NCI-H82 (cell line): ENCODE measurements at regions not wholly inside any gene's neighbourhood (a gene's known extent, or its start where the extent isn't known, plus 50 kb on each side); places are given as distances from the start of the nearest gene placed in this dataset.
"Not testable (repeated sequence)": the region's sequence is repeated elsewhere in the genome, so short reads cannot be mapped to it uniquely, and the experiment has no call there.

Source experiments
- DNase-seq: peaks from one replicate; lab custom pipeline; 2025; lab: John Stamatoyannopoulos, UW

- DNase-seq = peak; percentile 46
Observed at GRCh38 chr13:58620176-58620575, 988.6 kb downstream of the PCDH17 start.

DNA sequence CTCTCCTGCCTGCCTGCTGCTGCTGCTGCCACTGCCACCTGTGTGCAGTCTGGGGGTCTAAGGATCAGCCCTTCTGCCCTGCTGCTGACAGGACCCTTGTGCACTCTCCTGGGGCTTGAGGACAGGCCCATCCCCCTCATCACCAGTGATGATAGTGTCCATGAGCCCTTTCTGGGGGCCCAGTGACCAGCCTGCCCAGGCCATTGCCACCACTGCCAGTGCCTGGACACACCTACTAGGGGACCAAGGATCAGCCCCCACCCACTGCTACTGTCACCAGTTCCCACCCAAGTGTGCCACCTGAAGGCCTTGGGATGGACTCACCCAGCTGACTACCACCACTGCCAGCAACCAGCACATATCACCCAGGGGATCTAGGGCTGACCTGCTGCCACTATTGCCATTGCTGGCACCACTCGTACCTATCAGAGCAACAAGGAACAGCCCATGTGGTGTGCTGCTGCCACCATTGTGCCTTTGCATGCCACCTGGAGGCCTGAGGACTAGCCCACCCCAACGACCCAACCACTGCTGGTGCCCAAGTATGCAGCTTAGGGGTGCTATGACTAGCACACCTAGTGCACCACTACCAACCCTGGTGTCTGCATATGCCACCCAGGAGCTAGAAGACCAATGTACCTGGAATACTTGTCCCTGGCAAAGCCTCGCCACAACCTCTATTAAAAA is 994.3 kb downstream of the PCDH17 start:
- DNase-seq = no peak

DNA sequence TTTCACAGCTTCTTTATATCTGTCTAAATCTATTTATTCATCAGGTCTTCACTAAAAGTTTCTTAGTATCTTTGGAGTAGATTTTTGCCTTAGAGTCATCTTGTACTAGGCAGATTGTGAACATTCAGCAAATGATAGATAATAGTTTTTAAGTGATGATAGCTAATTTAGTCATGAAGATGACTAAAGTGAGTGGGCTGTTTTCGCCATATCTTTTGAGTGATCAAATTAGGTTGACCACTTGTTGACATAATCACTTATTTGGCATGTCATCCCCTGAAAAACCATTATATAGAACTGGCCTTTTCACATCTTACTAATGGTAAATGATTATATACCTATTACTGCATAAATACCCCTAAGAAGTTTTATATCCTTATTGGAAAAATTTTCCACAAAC is 999.2 kb downstream of the PCDH17 start:
- no peak for DNase-seq

GRCh38 chr13:58633226-58633625 is 1001.7 kb downstream of the PCDH17 start:
- no peak for DNase-seq

GRCh38 chr13:58655086-58655485 is 1023.5 kb downstream of the PCDH17 start:
- no peak for DNase-seq

DNA sequence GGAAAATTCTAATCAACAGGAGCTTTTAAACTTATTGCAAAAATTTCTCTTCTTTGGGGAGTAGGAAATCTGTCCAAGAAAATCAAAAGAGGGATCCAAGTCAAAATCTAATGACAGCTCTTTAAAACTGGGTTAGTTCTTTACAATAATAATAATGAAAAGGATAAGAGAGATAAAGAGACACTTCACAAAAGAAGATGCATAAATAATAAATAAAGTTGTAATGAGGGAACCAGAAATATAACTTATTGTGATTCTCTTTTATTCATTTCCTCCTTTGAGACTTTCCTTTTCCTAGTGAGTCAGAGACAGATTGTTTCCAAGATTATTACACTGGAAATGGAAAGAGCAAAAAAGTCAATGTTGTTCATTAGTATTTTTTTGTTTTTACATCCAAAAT is 1029.3 kb downstream of the PCDH17 start:
- no peak for DNase-seq

DNA sequence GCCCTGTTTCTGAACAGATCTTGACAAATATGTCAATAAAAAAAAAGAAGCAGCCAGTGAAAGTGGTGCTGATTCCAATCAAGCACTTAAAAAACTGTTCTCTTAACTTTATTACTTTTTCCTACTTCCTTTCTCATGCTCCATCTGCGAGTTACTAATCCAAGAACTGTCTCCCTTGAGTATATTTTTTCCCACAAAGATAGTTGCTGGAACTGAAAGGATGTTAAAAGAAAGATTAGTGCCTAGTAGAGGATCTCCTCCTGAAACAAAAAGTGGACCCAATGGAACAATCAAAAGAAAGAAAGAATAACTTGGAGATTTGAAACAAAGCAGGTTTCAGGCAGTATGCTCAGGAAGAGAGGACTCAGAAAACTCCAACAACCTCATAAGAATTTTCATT is 1034.8 kb downstream of the PCDH17 start:
- DNase-seq = no peak

DNA sequence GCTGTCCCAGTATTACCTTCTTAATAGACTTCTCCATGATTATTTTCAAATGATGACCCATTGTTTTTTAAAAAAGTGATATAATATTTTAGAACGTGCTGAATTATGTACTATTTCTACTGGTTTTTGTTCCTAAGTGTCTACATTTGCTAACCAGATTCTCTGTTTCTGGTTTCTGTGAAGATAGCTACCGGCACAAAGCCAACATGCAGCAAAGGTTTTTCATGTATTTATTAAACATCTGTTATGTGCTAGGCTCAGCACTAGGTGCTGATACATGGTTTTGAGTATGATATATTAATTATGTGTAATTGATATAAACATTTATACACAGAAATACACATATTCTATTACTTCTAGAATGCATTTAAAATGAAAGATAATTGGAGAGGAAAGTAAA is 1035.6 kb downstream of the PCDH17 start:
- DNase-seq = no peak

DNA sequence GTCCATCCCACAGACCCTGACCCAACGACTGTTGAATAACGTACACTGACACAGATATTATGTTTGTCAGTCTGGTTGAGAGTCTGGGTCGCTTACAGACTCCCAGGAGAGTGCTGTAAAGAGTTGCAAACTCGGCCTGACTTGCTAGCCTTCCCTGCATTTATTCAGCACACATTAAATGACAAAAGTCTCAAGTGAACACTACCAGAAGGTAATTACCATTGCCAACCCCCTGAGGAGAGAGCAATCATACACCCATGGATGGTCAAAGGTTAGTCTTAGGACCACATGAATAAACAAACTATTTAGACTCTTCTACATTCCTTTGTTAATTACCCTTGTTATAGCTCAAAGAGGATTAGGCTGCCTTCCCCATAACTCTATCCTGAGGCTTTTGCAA is 1048.6 kb downstream of the PCDH17 start:
- DNase-seq = no peak

DNA sequence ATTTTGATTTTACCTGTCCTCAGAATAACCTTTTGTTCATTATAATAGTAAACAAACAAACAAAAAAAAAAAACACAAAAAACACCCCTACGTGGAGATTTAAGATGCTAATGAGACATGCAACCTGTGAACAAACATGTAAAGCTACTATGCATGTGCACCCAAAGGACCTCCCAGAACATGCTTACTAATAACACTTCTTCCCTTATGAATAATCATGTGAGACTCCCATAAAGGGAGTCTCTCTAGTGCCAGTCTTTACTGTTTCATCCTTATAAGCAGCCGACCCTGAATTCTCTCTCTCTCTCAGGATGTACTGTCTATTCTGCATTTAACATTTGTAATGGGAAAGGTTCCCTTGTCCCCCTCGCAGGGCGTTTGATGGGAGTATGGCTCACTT is 1051.1 kb downstream of the PCDH17 start:
- DNase-seq = no peak

DNA sequence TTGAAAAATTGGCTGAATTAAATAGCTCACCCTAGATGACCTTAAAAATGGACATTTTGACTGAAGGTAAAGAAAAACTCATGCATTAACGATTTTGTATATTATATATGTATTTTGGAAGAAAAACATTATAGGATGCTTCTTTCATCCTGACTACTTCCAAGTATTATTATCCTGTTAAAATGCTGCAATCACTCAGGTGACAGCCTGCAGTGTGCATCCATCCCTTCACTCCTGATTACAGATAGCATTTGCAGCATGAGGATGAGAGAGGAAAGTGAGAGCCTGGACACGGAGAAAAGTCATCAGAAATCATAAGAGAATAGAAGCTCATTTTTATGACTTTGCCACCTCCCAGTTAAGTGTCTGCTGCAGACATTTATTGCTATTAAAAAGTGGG is 1055.6 kb downstream of the PCDH17 start:
- DNase-seq = peak; percentile 44

DNA sequence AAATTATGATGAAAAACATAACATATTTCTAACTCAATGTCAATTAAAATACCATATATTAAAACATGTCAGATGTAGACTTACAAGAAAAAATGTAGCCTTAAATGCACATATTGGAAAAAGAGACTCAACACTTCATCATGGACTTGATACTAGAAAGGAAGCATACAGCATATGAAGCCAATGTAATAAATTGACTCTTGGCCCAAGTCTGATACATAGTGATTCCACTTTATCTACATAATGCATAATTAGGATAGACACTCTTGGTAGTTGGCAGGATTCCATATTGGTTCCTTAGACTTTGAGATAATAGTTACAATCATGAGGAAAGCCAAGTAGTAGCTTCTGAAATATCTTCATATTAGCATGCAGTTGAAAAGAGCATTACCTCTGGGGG is 1067.0 kb downstream of the PCDH17 start:
- DNase-seq = no peak

GRCh38 chr13:58704953-58705352 is 1073.4 kb downstream of the PCDH17 start:
- no peak for DNase-seq

DNA sequence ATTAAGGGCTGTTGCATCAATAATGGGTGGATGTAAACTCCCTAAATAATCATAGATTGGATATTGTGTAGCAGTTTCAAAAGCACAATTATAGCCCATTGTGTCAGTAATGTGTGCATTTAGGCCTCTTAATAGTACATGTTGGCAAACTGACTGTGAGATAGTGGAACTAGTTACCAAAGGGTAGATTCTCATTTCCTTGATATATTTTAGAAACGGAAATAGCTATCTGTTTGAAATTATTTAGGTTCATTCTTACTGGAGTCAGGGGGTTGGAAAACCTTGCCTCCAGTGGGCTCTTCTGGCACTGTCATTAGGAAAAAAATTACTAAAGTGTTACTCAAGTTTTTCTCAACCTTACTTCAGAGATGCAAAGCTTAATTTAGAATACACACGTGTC is 1074.9 kb downstream of the PCDH17 start:
- DNase-seq = no peak

DNA sequence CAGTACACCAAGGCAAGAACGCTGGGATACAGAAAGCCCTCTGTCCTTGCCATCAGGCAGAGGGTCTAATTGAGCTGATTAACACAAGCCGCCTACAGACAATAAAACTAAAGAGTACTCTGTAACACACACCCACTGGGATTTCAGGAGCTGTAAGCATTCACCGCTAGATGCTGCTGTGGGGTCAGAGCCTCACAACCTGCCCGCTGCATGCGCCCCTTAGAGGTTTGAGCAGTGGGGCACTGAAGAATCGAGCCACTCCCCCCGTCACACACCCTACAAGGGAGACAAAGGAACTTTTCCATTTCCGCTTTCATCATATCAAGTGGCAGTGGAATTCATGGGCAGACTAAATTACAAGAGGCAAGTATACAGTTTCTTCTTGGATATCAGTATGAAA is 1080.6 kb downstream of the PCDH17 start:
- DNase-seq = peak; percentile 88

DNA sequence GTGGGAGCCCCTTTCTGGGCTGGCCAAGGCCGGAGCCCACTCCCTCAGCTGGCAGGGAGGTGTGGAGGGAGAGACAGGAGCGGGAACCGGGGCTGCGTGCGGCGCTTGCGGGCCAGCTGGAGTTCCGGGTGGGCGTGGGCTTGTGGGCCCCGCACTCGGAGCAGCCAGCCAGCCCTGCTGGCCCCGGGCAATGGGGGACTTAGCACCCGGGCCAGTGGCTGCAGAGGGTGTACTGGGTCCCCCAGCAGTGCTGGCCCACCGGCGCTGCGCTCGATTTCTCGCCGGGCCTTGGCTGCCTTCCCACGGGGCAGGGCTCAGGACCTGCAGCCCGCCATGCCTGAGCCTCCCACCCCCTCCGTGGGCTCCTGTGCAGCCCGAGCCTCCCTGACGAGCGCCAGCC is 1082.5 kb downstream of the PCDH17 start:
- DNase-seq = not testable (repeated sequence)

DNA sequence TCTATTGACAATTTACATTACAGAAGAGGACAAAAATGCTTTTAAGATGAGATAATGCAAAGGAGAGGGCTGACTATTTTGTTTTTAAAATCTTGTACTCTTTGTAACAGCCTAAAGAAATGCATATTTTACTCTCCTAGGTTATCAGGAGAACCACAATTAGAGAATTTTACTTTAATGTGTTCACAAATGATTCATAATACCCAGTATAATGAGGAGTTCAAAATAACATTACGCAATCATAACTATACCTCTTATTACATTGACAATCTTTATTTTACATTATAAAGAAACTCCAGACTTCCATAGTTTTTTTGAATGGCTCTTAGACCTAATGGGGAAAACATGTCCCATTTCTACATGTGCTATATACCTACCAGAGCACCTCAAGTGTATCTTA is 1089.7 kb downstream of the PCDH17 start:
- no peak for DNase-seq

- DNase-seq = no peak
Observed at GRCh38 chr13:58728126-58728525, 1096.6 kb downstream of the PCDH17 start.

- peak; percentile 84 for DNase-seq
Observed at GRCh38 chr13:58729361-58729760, 1097.8 kb downstream of the PCDH17 start.

GRCh38 chr13:58744686-58745085 is 1113.1 kb downstream of the PCDH17 start:
- DNase-seq = no peak

DNA sequence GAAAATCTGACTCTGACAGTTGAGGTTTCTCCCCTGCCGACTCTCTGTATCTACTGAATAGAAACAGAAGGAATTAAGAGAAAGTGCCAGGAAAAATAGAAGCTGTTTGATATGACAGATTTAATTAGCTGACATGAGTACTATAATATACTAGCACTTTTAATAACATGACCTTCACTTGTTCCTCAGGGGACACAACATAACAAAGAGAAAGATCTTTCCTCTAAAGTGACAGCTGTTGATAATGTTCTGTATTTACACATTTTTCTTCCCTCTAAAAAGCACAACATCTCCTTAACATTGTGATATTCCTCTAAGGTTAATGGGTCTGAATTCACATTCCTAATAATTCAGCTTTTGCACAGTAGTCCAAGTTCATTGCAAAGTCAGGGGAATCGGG is 1136.0 kb downstream of the PCDH17 start:
- no peak for DNase-seq

DNA sequence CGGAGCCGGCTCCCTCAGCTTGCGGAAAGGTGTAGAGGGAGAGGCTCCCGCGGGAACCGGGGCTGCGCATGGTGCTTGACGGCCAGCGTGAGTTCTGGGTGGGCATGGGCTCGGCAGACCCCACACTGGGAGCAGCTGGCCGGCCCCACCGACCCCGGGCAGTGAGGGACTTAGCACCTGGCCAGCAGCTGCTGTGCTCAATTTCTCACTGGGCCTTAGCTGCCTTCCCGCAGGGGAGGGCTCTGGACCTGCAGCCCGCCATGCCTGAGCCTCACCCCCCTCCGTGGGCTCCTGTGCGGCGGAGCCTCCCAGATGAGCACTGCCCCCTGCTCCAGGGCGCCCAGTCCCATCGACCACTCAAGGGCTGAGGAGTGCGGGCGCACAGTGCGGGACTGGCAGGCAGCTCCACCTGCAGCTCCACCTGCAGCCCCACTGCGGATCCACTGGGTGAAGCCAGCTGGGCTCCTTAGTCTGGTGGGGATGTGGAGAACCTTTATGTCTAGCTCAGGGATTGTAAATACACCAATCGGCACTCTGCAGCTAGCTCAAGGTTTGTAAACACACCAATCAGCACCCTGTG is 1141.8 kb downstream of the PCDH17 start:
- no peak for DNase-seq

DNA sequence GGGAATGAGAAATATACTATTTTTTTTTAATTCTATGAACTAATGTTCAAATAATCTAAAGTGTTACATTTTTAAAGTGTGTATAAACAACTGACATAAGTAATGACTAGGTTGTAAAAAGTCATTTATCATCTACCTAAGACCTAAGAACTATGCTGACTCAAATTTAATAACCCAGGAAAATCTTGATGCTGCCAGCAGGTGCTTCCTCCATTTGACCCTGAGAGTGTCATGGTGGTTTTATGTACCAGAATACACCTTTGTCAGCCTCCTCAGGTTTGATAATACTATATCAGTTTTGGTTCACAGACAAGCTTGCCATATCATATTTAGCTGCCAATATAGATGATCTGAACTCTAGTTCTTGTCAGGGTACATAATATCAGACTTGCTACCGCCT is 1151.2 kb downstream of the PCDH17 start:
- no peak for DNase-seq

DNA sequence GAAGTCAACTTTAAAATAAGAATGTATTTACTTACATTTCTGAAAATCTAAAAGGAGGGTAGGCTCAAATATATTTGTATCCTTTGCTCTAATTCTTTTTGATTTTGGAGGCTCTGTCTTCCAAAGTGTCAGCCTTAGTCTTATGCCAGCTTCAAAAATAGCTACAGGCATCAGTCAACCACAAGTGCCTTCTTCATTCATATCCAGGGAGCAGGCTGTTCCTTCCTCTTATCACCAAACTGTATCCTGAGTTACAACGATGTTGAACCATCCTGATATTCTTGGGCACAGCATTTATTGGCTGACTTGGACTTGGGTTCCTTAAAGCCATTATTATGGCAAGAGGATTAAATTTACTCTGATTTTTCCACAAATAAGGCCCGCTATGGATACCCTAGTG is 1161.3 kb downstream of the PCDH17 start:
- no peak for DNase-seq
